ENCODE measurements at regions not wholly inside any gene's neighbourhood (a gene's known extent, or its start where the extent isn't known, plus 50 kb on each side); places are given as distances from the start of the nearest gene placed in this dataset.

GRCh38 chr3:86152620-86153019 lies 838.3 kb downstream of the VGLL3 start:
- no peaks in the 10 kb centered on the region for H3K4me1 ChIP-seq (ENCODE audit: control insufficient read depth, insufficient read depth, low read length)
- no peak overlapping the region for H3K9ac ChIP-seq (ENCODE audit: low read depth, low read length)
- no peaks in the 10 kb centered on the region for H3K27me3 ChIP-seq (ENCODE audit: control insufficient read depth, insufficient read depth, low read length)
- H3K9me3 ChIP-seq (ENCODE audit: control insufficient read depth, insufficient read depth, low read length) = no peaks in the 10 kb centered on the region
- H3K4me3 ChIP-seq (ENCODE audit: low read depth, low read length) = no peak overlapping the region
- H3K36me3 ChIP-seq (ENCODE audit: control insufficient read depth, insufficient read depth, low read length) = no peaks in the 10 kb centered on the region

GRCh38 chr3:86149054-86149453 lies 841.9 kb downstream of the VGLL3 start:
- no peak overlapping the region for H3K4me3 ChIP-seq (ENCODE audit: low read depth, low read length)
- H3K27me3 ChIP-seq (ENCODE audit: control insufficient read depth, insufficient read depth, low read length) = no peaks in the 10 kb centered on the region
- H3K9ac ChIP-seq (ENCODE audit: low read depth, low read length) = no peak overlapping the region
- H3K36me3 ChIP-seq (ENCODE audit: control insufficient read depth, insufficient read depth, low read length) = no peaks in the 10 kb centered on the region
- no peaks in the 10 kb centered on the region for H3K9me3 ChIP-seq (ENCODE audit: control insufficient read depth, insufficient read depth, low read length)
- no peaks in the 10 kb centered on the region for H3K4me1 ChIP-seq (ENCODE audit: control insufficient read depth, insufficient read depth, low read length)

GRCh38 chr3:86147119-86147518 lies 843.8 kb downstream of the VGLL3 start:
- no peak overlapping the region for H3K4me3 ChIP-seq (ENCODE audit: low read depth, low read length)
- H3K9me3 ChIP-seq (ENCODE audit: control insufficient read depth, insufficient read depth, low read length) = no peaks in the 10 kb centered on the region
- H3K27me3 ChIP-seq (ENCODE audit: control insufficient read depth, insufficient read depth, low read length) = no peaks in the 10 kb centered on the region
- H3K36me3 ChIP-seq (ENCODE audit: control insufficient read depth, insufficient read depth, low read length) = no peaks in the 10 kb centered on the region
- peaks cover 3% of the 10 kb centered on the region for H3K4me1 ChIP-seq (ENCODE audit: control insufficient read depth, insufficient read depth, low read length)
- H3K9ac ChIP-seq (ENCODE audit: low read depth, low read length) = no peak overlapping the region

- Histone ChIP-seq H3K4me1 (ENCODE audit: control insufficient read depth, insufficient read depth, low read length) (no peaks in the 10 kb centered on the region), H3K4me3 (ENCODE audit: low read depth, low read length) (no peak overlapping the region), H3K9me3 (ENCODE audit: control insufficient read depth, insufficient read depth, low read length) (no peaks in the 10 kb centered on the region), H3K9ac (ENCODE audit: low read depth, low read length) (no peak overlapping the region), H3K27me3 (ENCODE audit: control insufficient read depth, insufficient read depth, low read length) (no peaks in the 10 kb centered on the region), H3K36me3 (ENCODE audit: control insufficient read depth, insufficient read depth, low read length) (no peaks in the 10 kb centered on the region)
These were observed 864.4 kb downstream of the VGLL3 start for GRCh38 chr3:86126552-86126951.

All from iPS-15b (cell line).